ENCODE measurements at regions not wholly inside any gene's neighbourhood (a gene's known extent, or its start where the extent isn't known, plus 50 kb on each side); places are given as distances from the start of the nearest gene placed in this dataset.

DNA sequence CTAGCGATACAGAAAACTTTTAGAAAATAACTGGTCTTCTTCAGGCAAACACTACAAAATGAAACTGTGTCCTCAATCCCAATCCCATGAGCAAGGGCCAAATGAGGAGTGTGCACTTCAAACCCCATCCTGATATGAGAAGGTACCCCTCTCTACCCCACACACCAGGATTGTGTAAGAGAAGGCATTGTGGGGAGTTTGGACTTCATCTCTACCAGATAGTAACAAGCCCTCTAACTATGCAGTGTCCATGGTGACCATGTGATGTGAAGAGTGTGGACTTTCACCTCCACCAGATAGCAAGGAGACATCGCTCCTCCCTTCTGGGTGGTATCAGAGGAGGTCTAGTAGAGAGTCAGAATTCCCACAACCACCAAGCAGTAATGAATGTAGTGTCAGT, 769.3 kb downstream of the MECOM start (continued):
- TF ChIP-seq ZNF225 (CRISPR knock-in tag; IDR thresholded peaks at IDR 0.05): no peak
- no peak for TF ChIP-seq EEA1 (CRISPR knock-in tag; IDR thresholded peaks at IDR 0.05; ENCODE audit: borderline replicate concordance)
- TF ChIP-seq NR2C2 (CRISPR knock-in tag; IDR thresholded peaks at IDR 0.05; ENCODE audit: borderline replicate concordance): no peak

- POLR2A ChIA-PET: no interaction called here
- BruUV-seq (replicated peaks): no TSS peak
- WGBS (ENCODE audit: low lambda C conversion rate): 0% methylated on average over 1 of the region's 1 CpG
Observed at GRCh38 chr3:168889666-168890065, 773.8 kb downstream of the MECOM start.

More at GRCh38 chr3:168889666-168890065, 773.8 kb downstream of the MECOM start:
- in situ Hi-C loops (cut with HindIII; ENCODE audit: extremely low pct_ligation_motif_present, low pct_unique_long_range_greater_than_20kb) (no loop called here), intact Hi-C loops (cut with micrococcal nuclease; ENCODE audit: unreplicated experiment) (no loop called here)
- Histone ChIP-seq H3K27ac (ENCODE audit: extremely low read length, insufficient read depth, low read length) (no peak overlapping the region), H2AFZ (ENCODE audit: low read length) (no peak overlapping the region), H3K79me2 (ENCODE audit: insufficient read depth, low read length) (no peaks in the 10 kb centered on the region), H4K20me1 (ENCODE audit: insufficient read depth, low read length) (no peaks in the 10 kb centered on the region), H3K27me3 (ENCODE audit: control insufficient read depth in 1 of 2, insufficient read depth in 2 of 2, low read length in 2 of 2) (no peaks in the 10 kb centered on the region), H3K4me2 (ENCODE audit: low read depth, low read length) (no peak overlapping the region), H3K9me3 (ENCODE audit: low read length) (no peaks in the 10 kb centered on the region), H3K9ac (ENCODE audit: insufficient read depth, low read depth, low read length) (no peak overlapping the region), H3K4me1 (ENCODE audit: insufficient read depth, low read length) (peaks cover 31% of the 10 kb centered on the region), H3K36me3 (replicated peaks in 1 of 2; ENCODE audit: control insufficient read depth in 1 of 2, insufficient read depth in 2 of 2, low read length in 2 of 2) (no peaks in the 10 kb centered on the region), H3K4me3 (replicated peaks in 1 of 3; ENCODE audit: insufficient read depth in 1 of 3, low read depth in 2 of 3, low read length in 3 of 3) (no peak overlapping the region)
- DNase-seq (ENCODE audit: low spot score) (peak; percentile 30), FAIRE-seq (no peak), ATAC-seq (peak; percentile 68)
- no peak for TF ChIP-seq MIER2 (CRISPR knock-in tag; IDR thresholded peaks at IDR 0.05)
- TF ChIP-seq THAP11 (CRISPR knock-in tag; IDR thresholded peaks at IDR 0.05): no peak
- 0 out of 2 replicates have a peak, but pooled peaks have one; percentile 14 for TF ChIP-seq RAD21 (CRISPR knock-in tag; IDR thresholded peaks at IDR 0.05)
- TF ChIP-seq, protein P1, sequence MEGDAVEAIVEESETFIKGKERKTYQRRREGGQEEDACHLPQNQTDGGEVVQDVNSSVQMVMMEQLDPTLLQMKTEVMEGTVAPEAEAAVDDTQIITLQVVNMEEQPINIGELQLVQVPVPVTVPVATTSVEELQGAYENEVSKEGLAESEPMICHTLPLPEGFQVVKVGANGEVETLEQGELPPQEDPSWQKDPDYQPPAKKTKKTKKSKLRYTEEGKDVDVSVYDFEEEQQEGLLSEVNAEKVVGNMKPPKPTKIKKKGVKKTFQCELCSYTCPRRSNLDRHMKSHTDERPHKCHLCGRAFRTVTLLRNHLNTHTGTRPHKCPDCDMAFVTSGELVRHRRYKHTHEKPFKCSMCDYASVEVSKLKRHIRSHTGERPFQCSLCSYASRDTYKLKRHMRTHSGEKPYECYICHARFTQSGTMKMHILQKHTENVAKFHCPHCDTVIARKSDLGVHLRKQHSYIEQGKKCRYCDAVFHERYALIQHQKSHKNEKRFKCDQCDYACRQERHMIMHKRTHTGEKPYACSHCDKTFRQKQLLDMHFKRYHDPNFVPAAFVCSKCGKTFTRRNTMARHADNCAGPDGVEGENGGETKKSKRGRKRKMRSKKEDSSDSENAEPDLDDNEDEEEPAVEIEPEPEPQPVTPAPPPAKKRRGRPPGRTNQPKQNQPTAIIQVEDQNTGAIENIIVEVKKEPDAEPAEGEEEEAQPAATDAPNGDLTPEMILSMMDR (CRISPR knock-in tag; IDR thresholded peaks at IDR 0.05): peak; percentile 37
- no peak for TF ChIP-seq ZBTB1 (CRISPR knock-in tag; IDR thresholded peaks at IDR 0.05; ENCODE audit: borderline replicate concordance)
- TF ChIP-seq STAG1 (CRISPR knock-in tag; IDR thresholded peaks at IDR 0.05): peak; percentile 54
- no peak for TF ChIP-seq MXD4 (CRISPR knock-in tag; IDR thresholded peaks at IDR 0.05)
- CTCF ChIA-PET (ENCODE audit: low intra/inter-chr PET ratio, low total read pairs): interaction anchor here (1.3 kb wide), 1 partner anchor 25 kb away, joined by 6 read pairs; no protein-coding TSS in a partner anchor
